Right lobe of liver (tissue), 6 donors: ENCODE measurements at regions not wholly inside any gene's neighbourhood (a gene's known extent, or its start where the extent isn't known, plus 50 kb on each side); places are given as distances from the start of the nearest gene placed in this dataset.

Source experiments
- ATAC-seq, 4 donors: fragments of 200-7000 bp; cut with Tn5 transposase; one replicate each; pipeline ENCODE4 v1.9.1; 2020; ENCODE audit warnings: mild to moderate bottlenecking in 4 of 4, moderate library complexity in 4 of 4
- DNase-seq, 3 donors: peaks; one replicate each; pipeline ENCODE4 v3.0.0-alpha.2; 2020
- H3K27ac ChIP-seq, 3 donors: fragments of 200-600 bp; one replicate each; pipeline ENCODE4 v1.8.0; 2022
- H3K27me3 ChIP-seq, 2 donors: fragments of 200-600 bp; one replicate each; pipeline ENCODE4 v1.8.0; 2022
- H3K36me3 ChIP-seq, 4 donors: fragments of 200-600 bp; sonication (generic) in 1 of 4; one replicate each; pipeline versions ENCODE4 v1.5.1 to v1.8.0; 2017 to 2022; ENCODE audit warnings: control low read depth in 1 of 4
- H3K4me1 ChIP-seq, 4 donors: fragments of 200-600 bp; sonication (generic) in 1 of 4; one replicate each; pipeline versions ENCODE4 v1.5.1 to v1.8.0; 2017 to 2022; ENCODE audit warnings: control low read depth in 1 of 4
- H3K4me3 ChIP-seq, 3 donors: fragments of 200-600 bp; one replicate each; pipeline ENCODE4 v1.8.0; 2022
- H3K9me3 ChIP-seq, 4 donors: fragments of 200-600 bp; sonication (generic) in 1 of 4; one replicate each; pipeline versions ENCODE4 v1.5.1 to v1.8.0; 2017 to 2022; ENCODE audit warnings: control low read depth in 1 of 4
- CTCF ChIP-seq, 4 donors: fragments of 200-600 bp in 3 of 4; fragments of 450-650 bp in 1 of 4; IDR thresholded peaks; one replicate each; pipeline versions ENCODE4 v1.5.1 to v1.8.0; 2016 to 2022; ENCODE audit warnings: antibody characterized with exemption in 4 of 4, mild to moderate bottlenecking in 2 of 4
- POLR2A ChIP-seq: fragments of 450-650 bp; IDR thresholded peaks from one replicate; pipeline ENCODE4 v1.6.1; 2017; ENCODE audit warnings: antibody characterized with exemption, mild to moderate bottlenecking
- WGBS: methylation state at CpG from one replicate; pipeline ENCODE4 v1.1.6; 2018; ENCODE audit warnings: low coverage, low lambda C conversion rate; ENCODE audit not compliant: insufficient coverage; ENCODE audit errors: missing lambda C conversion rate; 5-methylcytosine and 5-hydroxymethylcytosine counted together
- intact Hi-C, 2 donors: fragments of 100-400 bp; cut with DNase I; formaldehyde crosslinking; loops; one replicate each; pipeline versions ENCODE4 v1.11.2 to v1.14.1; 2022
- donor health status: DM: no; HTN: yes; CAD: no.
- donor health status: DM: no; HTN: no; CAD: no.
- donor health status: DM: no; HTN: no; CAD: no.
- donor health status: DM: no; HTN: yes; CAD: no.
- donor health status: DM: no; HTN: yes; CAD: no.

GRCh38 chr6:105978974-105979373 is 107.2 kb upstream of the PRDM1 start:
- Histone ChIP-seq H3K27ac (no peak overlapping the region), H3K36me3 (no peaks in the 10 kb centered on the region), H3K27me3 (peaks cover 7 to 15% of the 10 kb centered on the region in 2 donors), H3K9me3 (no peaks in the 10 kb centered on the region), H3K4me3 (no peak overlapping the region), H3K4me1 (peaks cover 0 to 6% (median 0%) of the 10 kb centered on the region in 4 donors)
- 90% methylated on average over 2 of the region's 2 CpGs for WGBS
- intact Hi-C loops = no loop called here
- DNase-seq (no peak), ATAC-seq (no peak)
- no peak for TF ChIP-seq CTCF (IDR thresholded peaks at IDR 0.05)

- H3K4me1 ChIP-seq = peaks cover 0 to 6% (median 0%) of the 10 kb centered on the region in 4 donors
- intact Hi-C loops = no loop called here
- H3K27me3 ChIP-seq = peaks cover 7 to 15% of the 10 kb centered on the region in 2 donors
- no peak for TF ChIP-seq POLR2A
- TF ChIP-seq CTCF (IDR thresholded peaks at IDR 0.05) = no peak
- DNase-seq (no peak), ATAC-seq (no peak)
- no peaks in the 10 kb centered on the region for H3K36me3 ChIP-seq
- H3K4me3 ChIP-seq = no peak overlapping the region
- WGBS = 82% methylated on average over 4 of the region's 4 CpGs
- no peak overlapping the region for H3K27ac ChIP-seq
- H3K9me3 ChIP-seq = no peaks in the 10 kb centered on the region
These were observed 108.1 kb upstream of the PRDM1 start for GRCh38 chr6:105977934-105978504.

DNA sequence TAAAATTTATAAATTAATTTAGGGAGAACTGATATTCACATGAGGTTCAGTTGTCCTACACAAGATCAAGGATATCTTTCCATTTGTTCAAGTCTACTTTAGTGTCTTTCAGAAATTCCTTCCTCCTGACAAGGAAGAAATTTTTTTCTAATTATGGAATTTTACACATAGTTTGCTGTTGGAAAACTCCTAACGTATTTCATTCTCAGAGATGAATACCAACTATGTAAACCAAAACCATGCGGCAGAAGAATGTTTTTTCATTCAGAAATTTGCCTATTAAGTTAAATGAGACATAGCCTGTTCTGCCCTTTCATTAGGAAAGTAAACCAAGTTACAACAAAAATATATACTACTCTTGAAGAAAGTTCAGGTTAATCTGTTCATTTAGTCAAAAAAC is 111.2 kb upstream of the PRDM1 start:
- Histone ChIP-seq H3K9me3 (no peaks in the 10 kb centered on the region), H3K36me3 (no peaks in the 10 kb centered on the region), H3K4me1 (no peaks in the 10 kb centered on the region), H3K27me3 (no peaks in the 10 kb centered on the region), H3K4me3 (no peak overlapping the region), H3K27ac (no peak overlapping the region)
- ATAC-seq (no peak), DNase-seq (no peak)
- no peak for TF ChIP-seq POLR2A
- TF ChIP-seq CTCF (IDR thresholded peaks at IDR 0.05) = no peak
- 56% methylated on average over 2 of the region's 2 CpGs for WGBS
- intact Hi-C loops = no loop called here

DNA sequence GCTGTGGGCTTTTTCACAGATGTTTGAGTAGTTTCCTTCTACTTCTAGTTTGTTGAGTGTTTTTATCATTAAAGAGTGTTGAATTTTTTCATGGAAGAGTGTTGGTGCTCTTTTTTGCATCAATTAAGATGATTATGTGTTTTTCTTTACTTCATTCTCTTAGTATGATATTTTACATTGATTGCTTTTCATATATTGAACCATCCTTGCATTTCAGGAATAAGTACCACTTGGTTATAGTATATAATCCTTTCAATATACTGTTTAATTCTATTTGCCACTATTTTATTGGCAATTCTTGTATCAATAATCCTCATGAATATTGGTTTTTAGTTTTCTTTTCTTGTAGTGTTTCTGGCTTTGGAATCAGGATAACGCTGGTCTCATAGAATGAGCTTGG is 113.7 kb upstream of the PRDM1 start:
- Histone ChIP-seq H3K36me3 (no peaks in the 10 kb centered on the region), H3K27ac (no peak overlapping the region), H3K9me3 (no peaks in the 10 kb centered on the region), H3K4me3 (no peak overlapping the region), H3K27me3 (no peaks in the 10 kb centered on the region), H3K4me1 (no peaks in the 10 kb centered on the region)
- intact Hi-C loops = no loop called here
- no peak for DNase-seq
- no peak for ATAC-seq
- 100% methylated on average over 1 of the region's 1 CpG for WGBS
- TF ChIP-seq CTCF (IDR thresholded peaks at IDR 0.05) (no peak), POLR2A (no peak)
